NCI-H128 (cell line): ENCODE measurements at regions not wholly inside any gene's neighbourhood (a gene's known extent, or its start where the extent isn't known, plus 50 kb on each side); places are given as distances from the start of the nearest gene placed in this dataset.

Experiments used
- DNase-seq: peaks from one replicate; lab custom pipeline; 2025; ENCODE audit not compliant: unreplicated experiment; lab: John Stamatoyannopoulos, UW

DNA sequence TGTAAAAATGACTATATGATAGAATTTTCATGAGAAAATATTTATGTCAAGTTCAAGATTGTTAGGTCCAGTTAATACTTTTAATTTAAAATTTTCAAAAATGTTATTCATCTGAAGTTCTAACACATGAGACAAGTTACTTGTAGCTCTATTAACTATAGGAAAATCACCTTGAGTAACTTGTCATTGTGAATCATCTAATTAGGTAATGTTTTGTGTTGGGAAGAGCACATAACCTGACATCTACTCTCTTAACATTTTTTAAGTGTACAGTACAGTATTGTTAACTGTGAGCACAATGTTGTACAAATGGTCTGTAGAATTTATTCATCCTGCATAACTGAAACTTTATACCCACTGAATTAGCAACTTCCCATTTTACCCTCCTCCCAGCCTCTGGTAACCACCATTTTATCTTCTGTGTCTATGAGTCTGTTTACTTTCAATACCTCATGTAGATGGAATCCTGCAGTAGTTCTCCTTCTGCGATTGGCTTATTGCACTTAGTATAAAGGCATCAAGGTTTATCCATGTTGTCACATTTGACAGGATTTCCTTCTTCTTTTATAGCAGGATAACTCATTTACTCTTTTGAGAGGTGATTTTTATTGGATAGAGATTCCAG lies 54.6 kb downstream of the ARL4A start:
- no peak for DNase-seq

DNA sequence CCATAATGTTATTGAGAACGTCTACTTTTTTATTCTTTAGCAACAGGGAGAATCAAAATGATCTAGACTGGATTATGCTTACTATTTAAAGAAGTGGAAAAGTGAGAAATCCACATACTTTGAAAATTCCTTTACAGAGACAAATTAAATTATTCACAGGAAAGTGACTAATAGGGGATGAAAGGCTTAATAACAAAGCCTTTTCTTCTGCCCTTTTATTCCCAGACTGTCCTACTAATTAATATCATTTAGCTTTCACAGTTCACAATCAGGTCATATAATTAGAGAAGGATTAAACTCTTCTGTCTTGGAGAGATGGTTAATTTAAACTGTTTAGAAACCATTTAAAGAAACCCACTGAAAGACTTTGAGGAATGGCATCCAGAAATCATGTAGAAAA lies 58.8 kb downstream of the ARL4A start:
- DNase-seq, result no peak

DNA sequence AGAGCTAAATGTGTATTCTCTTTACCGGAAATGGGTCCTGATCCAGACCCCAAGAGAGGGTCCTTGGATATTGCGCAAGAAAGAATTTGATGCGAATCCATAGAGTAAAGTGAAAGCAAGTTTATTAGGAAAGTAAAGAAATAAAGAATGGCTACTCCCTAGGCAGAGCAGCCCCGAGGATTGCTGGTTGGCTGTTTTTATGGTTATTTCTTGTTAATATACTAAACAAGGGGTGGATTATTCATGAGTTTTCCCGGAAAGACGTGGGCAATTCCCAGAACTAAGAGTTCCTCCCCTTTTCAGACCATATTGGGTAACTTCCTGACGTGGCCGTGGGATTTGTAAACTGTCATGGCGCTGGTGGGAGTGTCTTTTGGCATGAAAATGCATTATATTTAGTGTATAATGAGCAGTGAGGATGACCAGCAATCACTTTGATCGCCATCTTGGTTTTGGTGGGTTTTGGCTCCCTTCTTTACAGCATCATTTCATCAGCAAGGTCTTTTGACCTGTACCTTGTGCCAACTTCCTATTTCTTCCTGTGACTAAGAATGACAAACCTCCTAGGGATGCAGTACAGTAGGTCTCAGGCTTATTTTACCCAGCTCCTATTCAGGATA lies 60.4 kb downstream of the ARL4A start:
- no peak for DNase-seq

- DNase-seq, result no peak
Measured at GRCh38 chr7:12749069-12749468, 61.6 kb downstream of the ARL4A start.

DNA sequence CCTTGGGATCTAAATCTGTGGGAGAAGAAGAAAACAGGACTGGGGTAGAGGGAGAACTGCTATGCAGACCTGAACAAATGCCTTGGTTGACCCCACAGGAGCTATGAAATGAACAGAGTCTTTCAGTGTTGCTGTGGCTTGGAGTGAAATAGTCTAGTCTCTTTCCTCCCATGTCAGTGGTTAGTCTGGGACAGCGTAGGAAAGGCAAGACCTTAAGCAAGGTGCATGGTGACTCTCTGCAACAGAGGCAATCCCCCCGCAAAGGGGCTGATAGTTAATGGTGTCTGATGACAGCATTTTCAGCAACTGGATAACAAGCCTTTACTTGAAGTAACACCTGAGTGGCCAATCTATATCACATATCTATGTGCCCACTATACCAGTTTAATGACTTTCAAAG lies 62.3 kb downstream of the ARL4A start:
- no peak for DNase-seq

DNA sequence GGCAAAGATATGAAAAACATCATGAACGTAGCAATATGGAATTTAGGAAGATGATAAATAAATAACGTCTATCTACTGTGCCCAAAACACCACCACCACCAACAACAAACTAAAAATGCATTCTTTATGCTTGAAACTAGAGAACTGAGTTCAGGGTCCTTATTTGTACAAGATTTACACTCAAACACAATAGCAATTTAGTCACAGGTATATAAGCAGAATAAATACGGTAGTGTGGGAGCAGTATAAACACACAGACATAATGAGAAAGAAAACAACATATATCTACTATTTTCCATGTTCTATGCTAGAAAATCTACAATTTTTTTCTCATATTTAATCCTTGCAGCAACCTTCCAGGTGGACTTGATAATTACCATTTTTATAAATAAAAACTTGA lies 64.3 kb downstream of the ARL4A start:
- DNase-seq, result no peak

DNA sequence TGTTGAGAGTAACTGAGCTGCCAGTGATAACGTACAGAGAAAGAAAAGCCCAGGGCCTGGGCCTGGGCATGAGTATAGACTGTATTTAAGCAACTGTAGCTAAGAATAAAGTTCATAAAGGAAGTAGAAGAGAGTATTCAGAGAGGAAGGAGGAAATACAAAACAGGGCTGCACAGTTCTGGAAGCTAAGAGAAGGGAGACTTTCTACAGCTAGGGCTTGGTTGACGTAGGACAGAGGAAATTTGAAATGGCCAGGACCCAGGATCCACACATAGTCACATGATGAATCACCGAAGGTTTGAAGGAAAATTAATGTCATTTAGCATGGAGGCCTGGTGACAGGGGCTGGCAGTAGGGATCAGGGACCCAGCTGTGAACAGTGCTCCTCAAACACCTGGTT lies 66.7 kb downstream of the ARL4A start:
- DNase-seq, result no peak

- no peak for DNase-seq
Measured at GRCh38 chr7:12756821-12757220, 69.4 kb downstream of the ARL4A start.

DNA sequence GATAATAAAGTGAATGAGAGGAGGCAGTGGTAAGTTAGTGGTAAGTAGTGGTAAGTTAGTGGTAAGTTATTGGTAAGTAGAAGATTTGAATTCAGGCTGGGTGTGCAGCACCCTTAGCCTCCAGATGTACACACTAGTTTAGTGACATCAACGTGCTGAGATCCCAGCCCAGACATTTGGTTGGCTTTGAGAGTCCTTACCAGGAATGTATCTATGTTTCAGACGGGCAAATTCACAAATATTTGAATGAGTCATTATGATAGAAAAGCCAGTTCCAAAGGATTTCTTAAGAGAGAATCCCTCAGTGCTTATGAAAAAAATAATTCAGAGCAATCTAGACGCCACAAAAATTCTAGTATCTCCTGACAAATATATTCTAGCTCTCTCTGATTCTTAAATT lies 70.0 kb downstream of the ARL4A start:
- no peak for DNase-seq

GRCh38 chr7:12759151-12759550 lies 71.7 kb downstream of the ARL4A start:
- no peak for DNase-seq

- no peak for DNase-seq
Measured at GRCh38 chr7:12761111-12761510, 73.7 kb downstream of the ARL4A start.

- no peak for DNase-seq
Measured at GRCh38 chr7:12761691-12762090, 74.3 kb downstream of the ARL4A start.

DNA sequence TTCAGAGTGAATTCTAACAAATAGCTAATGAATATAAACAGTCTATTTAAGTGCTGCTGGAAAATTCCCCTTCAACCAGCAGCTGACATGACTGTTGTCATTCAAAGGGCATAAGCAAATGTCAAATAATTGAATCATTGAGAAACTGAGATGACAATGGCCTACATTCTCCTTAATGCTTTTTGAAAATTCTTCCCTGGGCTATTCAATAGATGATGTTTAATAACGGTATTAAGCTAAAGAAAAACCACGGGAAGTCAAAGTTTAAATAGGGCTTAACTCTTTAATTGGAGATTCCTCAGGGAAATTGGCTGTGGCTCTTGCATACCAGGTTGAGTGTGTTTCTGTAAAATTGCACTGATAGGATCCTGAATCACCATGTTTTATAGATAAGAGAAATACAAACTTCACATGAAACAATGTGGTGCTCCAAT lies 77.0 kb downstream of the ARL4A start:
- no peak for DNase-seq

DNA sequence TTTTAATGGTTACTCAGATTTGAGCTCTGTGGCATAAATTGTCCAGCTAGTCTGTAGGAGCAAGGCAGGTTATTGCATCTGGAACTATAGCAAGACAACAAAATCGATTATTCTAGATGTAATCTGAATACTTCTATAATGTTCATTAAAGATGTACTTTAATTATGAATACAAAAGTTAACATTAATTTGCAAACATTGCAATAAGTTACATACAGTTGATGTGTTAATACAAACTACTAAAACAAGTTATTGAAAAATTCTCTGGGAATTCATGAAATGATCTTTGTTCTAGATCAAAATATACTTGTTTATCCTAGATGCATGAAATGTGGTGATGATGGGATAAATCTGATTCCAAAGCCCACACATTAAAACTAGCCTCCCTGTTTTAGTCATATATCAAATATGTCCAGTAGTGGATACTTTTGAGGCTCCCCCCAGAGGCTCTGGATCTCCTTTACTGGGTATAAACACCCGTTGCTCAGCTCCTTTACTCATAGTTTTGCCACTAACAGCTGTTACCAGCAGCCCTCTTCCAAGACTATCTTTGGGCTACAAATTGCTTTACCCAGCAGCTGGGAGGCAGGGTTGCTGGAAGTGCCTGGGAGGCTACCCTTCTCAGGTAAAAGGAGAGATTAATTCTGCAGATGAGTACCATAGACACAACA lies 78.1 kb downstream of the ARL4A start:
- no peak for DNase-seq

DNA sequence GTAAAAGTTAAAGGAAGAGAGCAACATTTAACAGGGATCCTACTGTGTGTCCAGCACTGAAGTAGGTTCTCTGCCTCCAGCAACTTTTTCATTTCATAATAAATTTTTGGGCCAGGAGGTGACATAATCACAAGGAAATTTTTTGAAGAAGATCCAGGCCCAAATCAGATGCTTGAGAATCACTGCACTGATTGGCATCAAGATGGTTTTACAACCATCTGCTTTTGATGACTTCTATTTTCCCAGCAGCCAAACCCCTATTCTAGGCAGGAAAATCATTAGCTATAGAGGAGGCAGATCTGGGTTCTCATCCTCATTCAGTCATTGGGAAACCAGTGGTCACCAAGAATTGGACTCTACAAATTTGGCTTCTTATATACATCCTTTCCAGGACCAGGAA lies 79.0 kb downstream of the ARL4A start:
- DNase-seq, result no peak

DNA sequence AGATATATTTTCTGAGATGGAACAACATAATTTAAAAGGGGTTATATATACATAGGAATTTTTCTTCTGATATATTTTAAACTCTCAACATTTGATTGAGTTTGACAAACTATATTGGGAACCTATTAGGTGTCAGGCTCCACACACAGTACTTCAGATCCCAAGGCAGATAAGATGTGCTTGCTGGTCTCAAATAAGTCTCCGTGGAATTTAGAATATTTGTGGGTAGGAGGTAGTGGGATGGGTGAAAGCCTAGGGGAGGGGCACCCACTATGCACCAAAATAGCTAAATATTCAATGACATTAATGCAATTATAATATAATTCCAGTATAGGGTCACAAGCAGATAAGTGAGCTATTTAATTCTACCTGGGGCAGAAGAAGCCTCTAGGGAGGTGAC lies 81.5 kb downstream of the ARL4A start:
- DNase-seq, result no peak

DNA sequence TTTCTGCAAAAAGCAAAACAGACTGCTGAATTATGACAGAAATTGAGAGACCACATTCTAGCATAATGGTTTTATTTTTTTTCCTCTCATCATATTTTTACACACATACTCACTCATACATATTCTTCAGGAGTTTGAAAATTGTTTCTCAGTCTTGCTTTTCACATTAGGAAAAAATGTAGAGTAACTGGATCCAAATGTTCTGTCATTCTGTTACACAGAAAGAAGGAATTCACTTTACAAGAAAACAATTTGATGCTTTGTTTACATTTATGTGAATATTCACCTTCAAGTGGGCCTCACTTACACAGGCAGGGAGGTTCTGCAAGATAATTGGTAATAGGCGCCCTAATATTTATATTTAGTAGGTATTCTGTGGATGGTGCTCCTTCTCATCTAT lies 82.0 kb downstream of the ARL4A start:
- no peak for DNase-seq

DNA sequence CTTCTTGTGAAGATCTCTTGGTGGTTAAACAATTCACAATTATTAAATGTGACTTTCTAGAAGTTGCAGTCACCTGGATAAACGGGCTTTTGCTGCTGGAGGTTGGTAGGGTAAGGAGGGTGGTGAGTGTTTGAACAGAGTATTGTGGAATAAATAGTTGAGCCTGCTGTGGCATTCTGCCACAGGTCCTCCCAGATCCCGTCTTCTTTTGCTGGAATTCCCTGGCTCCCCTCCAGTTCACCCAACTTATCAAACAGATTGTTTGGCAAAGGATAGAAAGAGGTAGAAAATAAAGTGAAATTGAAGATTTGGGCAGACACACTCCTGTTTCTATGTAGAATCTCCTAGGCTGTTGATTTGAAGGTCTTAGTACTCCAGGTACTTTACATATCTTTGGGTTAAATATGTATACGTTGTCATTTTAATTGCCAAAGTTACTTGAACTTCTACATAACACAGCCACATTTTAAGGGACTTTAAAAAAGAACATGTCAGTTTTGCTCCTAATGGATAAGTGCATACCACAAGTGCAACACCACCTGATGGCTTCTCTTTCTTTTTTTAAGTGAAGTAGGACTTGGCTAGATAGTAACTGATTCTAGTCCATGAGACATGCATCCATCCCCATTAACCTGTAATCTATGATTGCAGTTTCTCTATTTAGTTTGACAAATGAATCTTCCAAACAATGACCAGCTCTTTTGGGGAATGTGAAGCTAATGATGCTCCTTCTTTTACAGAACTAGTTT lies 83.0 kb downstream of the ARL4A start:
- no peak for DNase-seq

DNA sequence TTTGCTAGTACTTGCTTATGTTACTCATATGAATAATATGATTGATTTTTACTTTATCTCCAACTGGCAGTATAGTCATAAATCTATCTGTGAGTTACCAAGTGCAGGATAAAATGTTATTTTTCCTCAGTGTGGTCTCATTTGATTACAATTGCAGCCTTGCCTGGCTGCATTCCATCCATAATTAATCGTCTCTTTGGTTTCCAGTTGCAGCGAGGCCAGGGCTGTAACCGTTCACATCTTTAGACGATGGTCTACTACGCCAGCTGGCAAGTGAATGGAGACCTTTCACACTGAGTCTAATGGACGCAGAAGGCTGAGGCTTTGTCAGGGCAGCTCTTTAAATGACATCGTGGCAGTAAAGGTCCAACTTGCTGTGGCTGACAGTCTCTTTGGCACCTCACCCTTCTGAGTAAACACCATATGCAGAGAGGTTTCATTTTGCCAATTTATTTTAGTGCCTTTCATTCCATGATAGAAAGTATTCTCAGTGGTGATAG lies 84.0 kb downstream of the ARL4A start:
- DNase-seq, result peak; percentile 60

- DNase-seq, result no peak
Measured at GRCh38 chr7:12772768-12773167, 85.3 kb downstream of the ARL4A start.

DNA sequence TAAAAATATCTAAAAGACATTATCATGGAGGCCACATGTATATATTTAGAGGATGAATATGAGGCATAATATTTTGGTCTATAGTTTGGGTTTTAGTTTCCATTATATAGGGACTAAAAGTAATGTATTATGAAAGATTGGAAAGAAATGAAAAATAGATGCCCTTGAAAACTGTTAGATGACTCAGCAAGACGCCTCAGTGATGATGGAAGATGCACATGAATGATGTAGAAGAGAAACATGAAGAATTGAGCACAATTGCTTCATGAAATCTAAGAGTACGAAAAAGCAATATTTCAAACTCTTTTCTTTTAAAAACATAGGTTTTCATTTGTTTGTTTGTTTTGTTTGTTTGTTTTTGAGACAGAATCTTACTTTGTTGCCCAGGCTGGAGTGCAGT lies 89.8 kb downstream of the ARL4A start:
- DNase-seq, result no peak

DNA sequence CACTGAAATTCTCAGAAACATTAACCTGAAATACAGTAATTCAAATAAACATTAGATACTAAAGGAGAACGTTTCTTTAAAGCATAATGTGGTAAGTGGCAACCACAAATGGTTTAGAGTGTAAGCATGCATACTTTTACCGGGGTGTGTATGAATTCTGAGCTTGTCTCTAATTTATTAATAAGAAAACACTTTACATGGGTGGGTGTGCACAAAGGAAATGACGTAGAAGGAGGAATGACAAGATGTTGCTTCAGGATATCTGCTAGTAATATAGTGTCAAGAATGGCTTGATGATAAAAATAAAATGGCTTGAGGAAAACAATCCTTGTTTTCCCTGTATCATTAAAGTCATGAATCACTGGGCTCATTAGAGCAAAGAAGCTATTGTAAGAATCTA lies 92.5 kb downstream of the ARL4A start:
- no peak for DNase-seq
